Activated naive CD4-positive, alpha-beta T cell treated with anti-CD3 and anti-CD28 coated beads, Interleukin-2, amount 50 U/mL, for 16 hours (primary cell): ENCODE measurements at regions not wholly inside any gene's neighbourhood (a gene's known extent, or its start where the extent isn't known, plus 50 kb on each side); places are given as distances from the start of the nearest gene placed in this dataset.

Source experiments
- DNase-seq: peaks from one replicate; pipeline ENCODE4 v3.0.0-alpha.2; 2020

DNA sequence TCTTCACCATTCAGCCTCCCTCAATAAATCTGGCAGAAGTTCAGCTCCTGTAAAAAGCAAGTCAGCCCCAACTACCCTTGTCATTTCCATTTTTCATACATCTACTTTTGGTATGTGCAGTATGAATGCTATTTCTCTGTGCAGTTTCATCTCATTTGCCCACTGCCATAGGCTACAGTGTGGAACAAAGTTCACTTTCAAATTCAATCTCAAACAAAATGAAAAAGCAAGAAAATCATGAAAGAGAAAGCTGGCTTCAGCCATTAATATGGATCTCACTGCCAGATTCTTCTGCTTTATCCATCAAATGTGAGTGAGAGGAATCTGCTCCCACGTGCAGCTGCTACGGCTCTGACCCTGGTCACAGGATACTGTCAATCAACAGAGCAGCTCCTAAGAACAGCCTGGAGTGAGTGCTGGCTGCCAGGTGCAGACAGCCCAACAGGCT is 494.2 kb downstream of the ZNF608 start:
- DNase-seq, result no peak

- no peak for DNase-seq
Measured at GRCh38 chr5:124245276-124245675, 501.2 kb downstream of the ZNF608 start.

- DNase-seq, result no peak
Measured at GRCh38 chr5:124240732-124241131, 505.7 kb downstream of the ZNF608 start.

- no peak for DNase-seq
Measured at GRCh38 chr5:124239572-124239971, 506.9 kb downstream of the ZNF608 start.

- DNase-seq, result no peak
Measured at GRCh38 chr5:124238350-124238749, 508.1 kb downstream of the ZNF608 start.

GRCh38 chr5:124237206-124237695 is 509.2 kb downstream of the ZNF608 start:
- DNase-seq, result no peak

DNA sequence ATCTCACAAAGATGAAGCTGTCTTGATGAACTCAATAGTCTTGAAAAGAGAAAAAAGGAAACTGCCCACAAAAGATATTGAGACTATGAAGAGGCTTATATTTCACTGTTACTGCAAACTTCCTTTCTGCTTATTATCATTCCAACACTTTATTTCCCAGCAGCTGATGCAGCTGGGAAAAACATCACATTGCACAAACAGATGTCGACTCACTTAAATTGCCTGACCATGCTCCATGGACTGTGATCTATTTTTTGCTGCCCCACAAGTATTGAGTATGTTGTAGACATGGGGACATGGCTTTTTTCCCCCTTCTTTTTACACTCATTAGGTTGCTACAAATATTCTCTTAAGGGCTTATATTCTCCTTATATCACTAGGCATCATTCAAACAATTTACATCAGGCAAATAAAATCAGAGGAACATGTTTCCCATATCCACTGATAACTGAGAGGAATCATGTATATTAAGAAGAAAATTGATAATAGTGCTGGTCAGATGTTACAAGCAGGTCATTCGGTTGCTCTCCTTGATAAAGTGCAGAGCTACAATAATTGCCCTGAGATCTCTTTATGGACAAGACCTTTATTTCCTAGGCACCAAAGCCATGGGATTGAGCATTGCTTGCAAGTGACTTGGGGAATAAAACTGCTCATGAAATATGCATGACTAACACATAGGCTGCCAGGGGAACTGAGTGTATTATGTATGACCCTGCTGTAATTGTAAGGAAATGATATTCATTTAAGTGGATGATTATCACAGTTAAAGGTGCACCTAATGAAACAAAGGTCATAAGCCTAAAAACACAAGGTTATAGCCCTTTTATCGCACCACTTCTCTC is 509.9 kb downstream of the ZNF608 start:
- DNase-seq, result no peak

GRCh38 chr5:124235576-124235975 is 510.9 kb downstream of the ZNF608 start:
- no peak for DNase-seq

DNA sequence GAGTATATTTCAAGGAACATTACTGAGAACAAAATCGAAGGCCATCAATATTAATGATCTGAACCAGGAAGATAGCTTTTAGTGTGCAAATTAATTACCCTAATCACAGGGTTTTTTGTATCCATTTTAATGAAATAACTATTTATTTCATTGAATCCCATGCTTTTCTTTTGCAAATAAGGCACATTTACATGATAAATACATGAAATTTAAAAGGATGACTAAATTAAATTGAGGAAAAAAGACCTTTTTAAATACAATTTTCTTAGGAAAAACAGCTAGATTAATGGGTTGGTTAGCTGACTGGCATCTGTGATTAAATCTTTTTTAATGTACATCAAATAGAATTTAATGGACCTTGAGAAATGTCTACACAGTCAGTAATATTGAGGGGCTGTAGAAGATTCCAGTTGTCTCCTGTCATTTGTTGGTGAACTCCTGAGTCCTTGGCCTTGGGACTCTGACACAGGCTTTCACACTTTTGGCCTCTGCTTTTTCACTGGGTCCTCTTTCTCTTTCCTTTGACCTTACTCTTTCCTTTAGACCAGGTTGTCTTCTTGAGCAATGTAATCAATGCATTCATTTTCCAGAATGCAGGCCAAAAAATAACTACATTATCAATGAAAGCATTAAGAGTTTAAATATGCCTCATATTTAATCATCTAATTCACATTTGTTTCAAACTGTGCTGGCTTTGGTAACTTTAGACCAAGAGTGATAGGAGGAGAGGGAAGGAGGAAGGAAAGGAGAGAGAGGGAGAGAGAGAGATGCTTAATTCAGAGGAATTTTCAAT is 511.5 kb downstream of the ZNF608 start:
- DNase-seq, result no peak

DNA sequence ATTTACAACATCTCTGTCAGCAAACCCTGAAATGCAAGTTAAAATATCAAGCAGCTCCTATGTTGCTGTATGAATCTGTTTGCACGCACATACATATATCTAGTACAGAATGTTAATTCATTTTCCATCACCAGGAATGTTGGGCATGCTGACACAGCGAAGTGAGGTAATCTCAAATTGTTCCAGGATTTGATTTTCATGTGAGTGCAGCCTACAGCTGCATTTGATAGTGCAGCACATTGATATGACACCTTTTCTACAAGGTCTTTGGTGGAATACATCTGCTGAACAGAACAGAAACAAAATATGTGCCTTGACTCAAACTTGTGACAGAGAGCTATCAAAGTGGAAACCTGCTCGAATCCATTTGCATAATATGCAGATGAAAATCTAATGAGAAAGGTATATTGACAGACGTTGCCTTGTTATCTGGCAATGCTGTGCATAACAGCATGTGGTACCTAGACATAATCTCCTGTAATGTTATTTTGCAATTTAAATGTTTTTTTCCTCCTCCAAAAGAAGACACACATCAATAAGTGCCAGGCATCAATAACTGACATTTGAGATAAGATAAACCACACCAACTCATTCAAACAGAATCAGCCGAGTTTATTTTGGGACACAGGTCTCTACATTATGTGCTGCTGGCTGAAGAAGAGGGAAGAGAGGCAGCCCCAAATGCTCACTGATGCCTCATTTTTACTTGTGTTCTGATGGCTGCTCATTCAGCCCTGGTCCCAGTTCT is 512.2 kb downstream of the ZNF608 start:
- DNase-seq, result no peak

GRCh38 chr5:124232515-124232914 is 513.9 kb downstream of the ZNF608 start:
- DNase-seq, result no peak

DNA sequence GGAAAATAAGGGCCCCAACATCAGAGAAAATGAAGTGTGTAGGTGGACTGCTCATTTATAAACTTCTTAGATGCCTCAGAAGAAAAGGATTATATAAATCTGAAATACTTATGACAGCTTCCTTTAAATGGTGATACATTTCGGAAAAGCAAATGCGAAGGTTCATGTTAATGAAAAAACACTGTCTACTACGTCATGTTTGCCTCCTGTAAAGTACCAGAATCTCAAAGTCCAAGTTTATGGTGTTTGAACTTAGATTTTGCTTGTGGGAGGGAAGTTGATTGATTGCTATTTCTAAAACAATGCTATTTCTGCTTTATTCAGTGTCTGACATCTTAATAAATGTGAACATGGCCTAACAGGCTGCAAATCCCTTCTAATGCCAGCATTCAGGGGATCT is 514.6 kb downstream of the ZNF608 start:
- DNase-seq, result no peak

GRCh38 chr5:124231230-124231629 is 515.2 kb downstream of the ZNF608 start:
- DNase-seq, result no peak

- DNase-seq, result no peak
Measured at GRCh38 chr5:124230456-124230855, 516.0 kb downstream of the ZNF608 start.

- DNase-seq, result no peak
Measured at GRCh38 chr5:124229352-124229751, 517.1 kb downstream of the ZNF608 start.

- DNase-seq, result no peak
Measured at GRCh38 chr5:124227914-124228313, 518.5 kb downstream of the ZNF608 start.

DNA sequence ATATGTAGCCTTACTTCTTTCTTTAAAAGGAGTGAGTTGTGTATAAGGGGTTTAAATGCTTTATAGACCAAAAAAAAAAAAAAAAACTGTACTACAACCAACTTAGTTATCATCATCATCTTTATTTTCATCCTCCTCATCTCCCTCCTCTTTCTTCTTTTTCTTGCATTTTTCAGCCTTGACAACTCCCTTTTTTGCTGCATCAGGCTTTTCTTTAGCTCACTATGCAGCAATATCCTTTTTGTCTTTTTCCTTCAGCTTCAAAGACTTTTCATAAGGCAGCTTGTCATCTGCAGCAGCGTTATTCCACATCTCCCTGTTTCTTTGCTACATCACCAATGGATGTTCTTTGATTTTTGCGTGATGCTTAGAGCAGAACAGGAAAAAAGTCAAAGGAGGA is 526.0 kb downstream of the ZNF608 start:
- DNase-seq, result no peak

- DNase-seq, result no peak
Measured at GRCh38 chr5:124212934-124213333, 533.5 kb downstream of the ZNF608 start.

- no peak for DNase-seq
Measured at GRCh38 chr5:124210111-124210910, 536.1 kb downstream of the ZNF608 start.

- no peak for DNase-seq
Measured at GRCh38 chr5:124207118-124207517, 539.3 kb downstream of the ZNF608 start.

DNA sequence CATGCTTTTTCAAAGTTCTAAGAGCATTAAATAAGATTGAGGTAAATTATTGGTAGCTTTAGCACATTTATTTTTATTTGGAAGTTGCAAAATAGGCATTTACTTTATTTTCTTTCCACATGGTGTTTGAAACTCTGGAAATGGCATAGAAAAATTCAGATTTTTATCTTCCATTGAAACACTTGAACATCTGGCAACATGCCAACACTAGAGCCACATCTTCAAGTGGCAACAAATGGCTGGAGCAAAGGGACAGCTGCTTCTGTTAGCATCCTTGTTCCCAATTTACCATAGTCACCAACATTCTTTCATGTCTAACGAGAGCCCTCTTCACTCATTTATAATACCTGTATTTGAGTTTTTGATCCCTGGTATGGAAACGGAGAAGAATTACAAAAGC is 539.9 kb downstream of the ZNF608 start:
- no peak for DNase-seq

- no peak for DNase-seq
Measured at GRCh38 chr5:124203303-124203702, 543.1 kb downstream of the ZNF608 start.
